Stimulated activated CD4-positive, alpha-beta T cell treated with anti-CD3 and anti-CD28 coated beads, Interleukin-4, amount 100 ng/mL, for 24 hours (primary cell): ENCODE measurements at regions not wholly inside any gene's neighbourhood (a gene's known extent, or its start where the extent isn't known, plus 50 kb on each side); places are given as distances from the start of the nearest gene placed in this dataset.
"Not testable (repeated sequence)": the region's sequence is repeated elsewhere in the genome, so short reads cannot be mapped to it uniquely, and the experiment has no call there.

ENCODE experiments used
- DNase-seq: peaks from one replicate; pipeline ENCODE4 v3.0.0-alpha.2; 2020

DNA sequence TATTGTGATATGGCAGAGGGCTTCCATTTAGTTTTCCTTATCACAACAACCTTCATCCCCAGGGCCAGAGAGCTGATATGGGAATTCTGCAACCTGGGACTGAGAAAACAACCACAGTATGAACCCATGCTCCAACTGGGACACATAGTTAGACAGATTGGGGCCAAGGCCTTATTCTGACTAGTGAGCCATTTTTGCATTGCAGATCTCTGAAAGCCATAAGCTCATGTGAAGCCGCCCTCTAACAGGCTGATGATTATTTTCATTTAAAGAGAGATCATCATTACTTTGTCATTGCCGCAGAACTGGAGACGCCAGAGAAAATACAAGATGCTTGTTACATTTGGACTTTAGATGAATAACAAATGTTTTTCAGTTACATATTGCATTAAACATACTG, 791.7 kb upstream of the POM121L12 start:
- DNase-seq = no peak

- no peak for DNase-seq
Observed at GRCh38 chr7:52233248-52233647, 802.2 kb upstream of the POM121L12 start.

- DNase-seq = no peak
Observed at GRCh38 chr7:52211930-52212329, 823.5 kb upstream of the POM121L12 start.

DNA sequence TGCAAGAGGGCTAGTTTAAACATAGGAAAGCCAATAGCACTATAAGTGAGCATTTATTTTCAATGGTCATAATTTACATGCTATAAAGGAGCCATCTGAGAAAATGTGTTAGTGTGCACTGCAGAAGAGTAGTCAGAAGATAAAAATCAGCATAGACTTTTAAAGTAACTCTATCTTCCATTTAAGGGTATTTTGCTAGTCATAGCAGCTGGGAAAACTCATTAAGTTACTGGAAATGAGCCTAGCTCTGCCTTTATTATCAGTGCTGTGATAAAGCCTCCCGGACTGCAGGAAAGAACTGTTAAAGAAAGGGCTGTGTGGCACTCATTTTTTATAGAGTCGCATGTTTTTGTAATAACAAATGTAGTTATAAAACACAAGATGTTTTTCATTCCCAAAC, 825.8 kb upstream of the POM121L12 start:
- DNase-seq = no peak

DNA sequence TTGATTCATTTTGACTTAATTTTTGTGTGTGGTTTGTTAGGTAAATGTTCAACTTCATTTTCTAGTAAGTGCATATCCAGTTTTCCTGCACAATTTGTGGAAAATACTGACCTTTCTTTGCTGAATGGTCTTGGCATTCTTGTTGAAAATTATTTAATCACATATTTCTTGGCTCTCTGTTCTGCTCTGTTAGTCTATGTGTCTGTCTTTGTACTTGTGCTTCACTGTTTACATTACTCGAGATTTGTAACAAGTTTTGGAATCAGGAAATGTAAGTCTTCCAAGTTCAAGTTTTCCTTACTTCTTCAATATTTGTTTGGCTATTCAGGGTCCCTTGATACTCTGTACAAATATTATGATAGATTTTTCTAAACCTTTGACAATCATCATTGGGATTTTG, 838.2 kb upstream of the POM121L12 start:
- no peak for DNase-seq

DNA sequence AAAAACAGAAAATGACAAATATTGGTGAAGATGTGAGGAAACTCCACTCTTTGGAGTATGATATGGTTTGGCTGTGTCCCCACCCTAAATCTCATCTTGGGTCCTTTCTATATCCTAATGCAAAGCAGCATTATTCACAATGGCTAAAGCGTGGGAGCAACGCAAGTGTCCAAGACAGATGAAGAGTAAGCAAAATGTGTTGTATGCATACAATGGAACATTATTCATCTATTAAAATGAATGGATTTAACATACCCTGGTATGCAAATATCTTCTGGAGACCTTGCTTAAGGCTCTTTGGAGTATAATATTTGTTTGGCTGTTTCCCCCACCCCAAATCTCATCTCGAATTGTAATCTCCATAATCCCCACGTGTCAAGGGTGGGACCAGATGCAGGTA, 839.8 kb upstream of the POM121L12 start:
- no peak for DNase-seq

DNA sequence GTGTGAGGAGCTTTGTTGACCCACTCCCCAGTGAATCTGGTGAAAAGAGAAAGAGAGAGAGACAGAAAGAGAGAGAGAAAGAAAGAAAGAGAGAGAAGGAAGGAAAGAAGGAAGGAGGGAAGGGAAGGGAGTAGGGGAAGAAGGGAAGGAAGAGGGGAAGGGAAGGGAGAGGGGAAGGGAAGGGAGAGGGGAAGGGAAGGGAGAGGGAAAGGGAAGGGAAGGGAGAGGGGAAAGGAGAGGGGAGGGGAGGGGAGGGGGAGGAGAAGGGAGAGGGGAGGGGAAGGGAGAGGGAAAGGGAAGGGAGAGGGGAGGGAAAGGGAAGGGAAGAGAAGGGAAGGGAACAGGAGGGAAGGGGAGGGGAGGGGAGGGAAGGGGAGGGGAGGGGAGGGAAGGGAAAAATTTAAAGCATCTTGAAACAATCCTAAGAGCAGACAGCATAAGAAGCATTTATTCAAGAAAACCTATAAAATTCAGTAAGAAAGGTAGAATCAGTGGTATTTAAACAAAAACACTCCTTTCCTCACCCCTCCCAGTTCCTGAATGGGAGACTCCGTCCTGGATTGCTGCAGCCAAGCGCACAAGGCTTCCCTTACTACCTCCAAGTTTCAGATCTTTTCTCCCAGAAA, 846.2 kb upstream of the POM121L12 start:
- no peak for DNase-seq

DNA sequence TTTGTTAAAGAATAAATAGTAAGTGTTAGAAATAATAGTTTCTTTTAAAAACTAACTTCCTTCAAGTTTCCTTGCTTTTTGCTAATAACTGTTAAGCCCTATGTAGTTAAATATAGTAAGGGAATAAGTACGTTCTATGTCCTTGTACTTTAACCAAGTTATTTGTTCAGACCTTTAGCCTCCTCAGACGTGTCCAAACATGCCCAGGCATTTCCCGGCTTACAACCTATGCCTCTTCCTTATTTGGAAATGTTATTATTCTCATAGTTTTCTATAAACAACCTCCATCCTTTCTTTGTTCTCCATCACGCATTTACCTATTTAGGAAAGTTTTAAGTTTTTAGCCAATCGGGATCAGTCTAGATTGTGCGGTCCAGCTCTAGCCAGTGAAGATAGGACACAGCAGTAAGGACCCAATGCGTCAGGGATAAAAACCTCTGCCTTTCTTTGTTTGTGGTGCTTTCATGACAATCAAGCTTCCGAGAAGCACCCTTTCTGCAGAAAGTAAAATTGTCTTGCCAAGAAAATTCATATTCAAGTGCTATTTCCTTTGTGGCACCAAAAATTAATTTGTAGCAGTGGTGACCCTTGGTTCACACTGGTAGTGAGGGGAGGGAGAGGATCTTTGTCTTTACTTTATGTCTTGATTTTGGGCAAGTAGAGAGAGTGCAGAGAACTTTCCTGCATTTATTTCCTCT, 851.3 kb upstream of the POM121L12 start:
- no peak for DNase-seq

- DNase-seq = no peak
Observed at GRCh38 chr7:52179934-52180333, 855.5 kb upstream of the POM121L12 start.

DNA sequence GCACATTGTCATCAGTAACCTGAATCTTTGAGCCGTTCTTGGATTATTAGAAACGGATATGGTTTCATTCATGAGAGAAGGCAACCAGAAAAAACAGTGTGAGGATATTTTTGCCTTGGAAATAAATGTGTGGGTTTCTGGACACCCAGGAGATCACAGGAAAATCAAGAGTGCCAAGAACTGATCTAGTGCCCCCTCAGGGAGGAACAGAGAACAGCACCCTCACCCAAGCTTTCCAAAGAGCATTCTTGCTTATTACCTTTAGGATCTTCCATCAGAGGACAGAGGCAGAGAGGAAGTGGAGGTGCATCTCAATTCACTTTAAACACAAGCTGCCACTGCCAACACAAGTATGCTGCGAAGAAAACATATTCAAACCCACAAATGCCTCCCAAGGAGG, 851.5 kb upstream of the COBL start:
- no peak for DNase-seq

DNA sequence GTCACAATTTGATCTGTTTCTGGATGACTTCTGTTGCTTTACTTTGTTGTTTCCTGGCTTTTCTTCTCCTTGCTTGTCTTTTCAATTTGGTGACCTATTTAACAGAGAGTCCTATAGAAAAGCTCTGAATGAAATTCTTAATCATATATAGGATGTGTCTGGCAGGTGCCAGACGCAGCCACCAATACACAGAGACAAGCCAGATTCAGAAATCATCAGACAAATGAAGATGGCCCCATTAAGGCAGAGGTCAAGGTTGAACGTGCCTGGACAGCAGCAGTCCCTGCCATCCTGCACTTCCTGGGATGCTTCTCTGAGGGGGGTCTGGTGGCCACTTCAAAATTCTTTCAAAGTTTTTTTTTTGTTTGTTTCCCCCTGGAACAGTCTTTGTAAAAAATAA, 846.7 kb upstream of the COBL start:
- no peak for DNase-seq

- DNase-seq = no peak
Observed at GRCh38 chr7:52161483-52161882, 844.9 kb upstream of the COBL start.

GRCh38 chr7:52159421-52159820, 842.8 kb upstream of the COBL start:
- DNase-seq = not testable (repeated sequence)

DNA sequence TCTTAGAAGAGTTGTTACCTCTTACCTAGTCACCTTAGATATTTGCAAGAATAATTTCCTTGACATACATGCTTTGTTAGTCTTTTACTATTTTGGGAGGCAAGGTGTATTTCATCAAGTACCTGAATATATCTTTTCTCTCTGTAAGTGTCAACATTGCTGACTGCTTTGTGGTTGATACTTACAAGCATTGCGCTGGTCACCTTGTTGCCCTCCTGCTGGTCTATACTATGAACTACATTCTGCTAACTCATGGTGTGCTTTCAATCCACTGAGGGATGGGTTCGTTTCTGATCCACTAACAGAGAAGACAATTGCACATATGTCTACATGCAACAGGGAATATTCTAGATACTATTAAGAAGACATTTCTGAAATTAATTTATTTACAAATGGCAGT, 837.8 kb upstream of the COBL start:
- DNase-seq = no peak

DNA sequence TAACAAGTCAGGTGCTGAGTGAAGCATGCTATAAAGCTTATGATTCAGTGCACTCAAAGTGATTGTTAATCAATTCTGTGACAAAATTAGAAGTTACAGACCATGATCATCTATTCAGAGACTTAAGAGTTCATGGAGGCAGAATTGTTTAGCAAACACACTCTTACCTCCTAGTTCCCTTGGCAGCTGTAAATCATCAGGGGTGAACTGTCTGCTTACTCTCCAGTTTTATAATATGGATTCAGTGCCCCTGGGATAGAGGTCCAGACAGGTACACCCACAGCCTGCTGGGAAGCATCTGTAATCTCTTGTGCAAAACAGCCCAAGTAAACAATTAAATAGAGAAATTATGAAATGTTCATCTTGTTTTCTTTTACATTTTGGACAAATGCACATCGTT, 835.0 kb upstream of the COBL start:
- DNase-seq = no peak

- DNase-seq = no peak
Observed at GRCh38 chr7:52150952-52151351, 834.3 kb upstream of the COBL start.

- no peak for DNase-seq
Observed at GRCh38 chr7:52146871-52147634, 830.4 kb upstream of the COBL start.

DNA sequence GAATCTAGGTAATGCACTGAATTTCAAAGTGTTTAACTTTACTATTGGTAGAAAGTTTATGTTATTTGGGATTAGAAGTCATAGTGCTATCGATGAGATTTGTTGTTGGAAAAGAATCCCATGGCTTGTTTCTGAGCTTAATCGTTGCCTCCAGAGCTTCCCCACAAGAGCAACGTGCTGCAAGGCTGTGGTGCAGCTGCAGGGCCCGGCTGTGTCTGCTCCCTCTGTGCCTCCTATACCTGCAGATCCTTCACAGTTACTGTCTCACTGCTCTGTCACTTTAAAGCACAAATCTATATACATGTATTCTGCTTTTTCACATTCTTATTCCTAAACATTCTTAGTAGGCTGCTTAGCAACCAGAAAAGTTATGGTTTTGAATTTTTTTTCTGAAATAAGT, 826.6 kb upstream of the COBL start:
- DNase-seq = no peak

DNA sequence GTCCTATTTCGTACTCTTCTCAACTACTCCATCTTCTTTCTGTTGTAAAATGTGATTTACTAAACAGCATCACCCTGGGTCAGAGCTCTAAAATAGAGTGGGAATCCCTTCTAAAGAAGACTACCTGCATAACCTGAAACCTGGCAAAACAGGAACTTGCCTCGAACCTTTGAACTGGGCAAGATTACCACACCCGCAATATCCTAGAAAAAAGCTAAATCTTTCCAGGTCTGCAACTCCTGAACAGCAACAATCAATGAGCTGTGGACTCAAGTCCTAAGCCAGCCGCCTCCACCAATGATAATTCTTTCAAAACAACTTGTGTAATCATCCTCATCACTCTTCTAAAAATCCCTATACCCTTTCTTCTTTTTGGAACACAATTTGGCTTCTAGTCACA, 824.2 kb upstream of the COBL start:
- DNase-seq = no peak

DNA sequence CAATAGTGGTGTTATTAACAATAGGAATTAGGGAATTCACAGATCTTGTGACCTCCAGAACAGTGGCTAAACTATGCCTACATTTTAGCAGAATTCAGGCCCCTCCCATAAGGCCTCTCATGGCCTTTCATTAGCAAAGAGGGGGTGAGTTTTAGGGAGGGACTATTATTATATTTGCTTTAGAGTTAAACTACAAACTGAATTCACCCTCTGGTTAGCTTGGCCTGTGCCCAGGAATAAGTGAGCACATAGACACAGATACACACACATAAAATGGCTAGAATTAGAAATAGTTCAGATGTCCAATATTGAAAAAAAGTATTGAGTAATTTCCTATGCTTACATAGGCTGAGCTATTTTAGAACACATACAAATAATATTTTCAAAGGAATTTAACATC, 818.8 kb upstream of the COBL start:
- no peak for DNase-seq

GRCh38 chr7:52129278-52129677, 812.7 kb upstream of the COBL start:
- DNase-seq = no peak

DNA sequence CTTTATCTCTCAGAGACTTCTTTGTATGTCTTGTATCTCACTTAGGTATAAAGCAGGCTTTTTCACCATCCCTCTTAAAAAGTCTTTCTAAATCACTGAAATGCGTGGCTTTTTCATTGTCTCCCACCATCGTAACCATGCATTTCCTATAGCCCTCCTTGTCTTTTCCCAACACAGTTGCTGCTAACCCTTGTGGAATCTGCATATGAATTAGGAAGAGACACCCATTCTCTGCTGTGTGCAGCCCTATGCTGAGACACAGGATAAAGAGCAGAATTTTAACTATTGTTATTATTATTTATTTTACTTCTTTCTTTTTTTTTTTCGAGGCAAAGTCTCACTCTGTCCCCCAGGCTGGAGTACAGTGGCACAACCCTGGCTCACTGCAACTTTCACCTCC, 804.3 kb upstream of the COBL start:
- DNase-seq = no peak

GRCh38 chr7:52119537-52119936, 802.9 kb upstream of the COBL start:
- no peak for DNase-seq

- DNase-seq = no peak
Observed at GRCh38 chr7:52114509-52114908, 797.9 kb upstream of the COBL start.
